IMR-90 (cell line): ENCODE measurements at regions not wholly inside any gene's neighbourhood (a gene's known extent, or its start where the extent isn't known, plus 50 kb on each side); places are given as distances from the start of the nearest gene placed in this dataset.

Source experiments
- ATAC-seq: fragments of 200-7000 bp; cut with Tn5 transposase; 2 replicates; pipeline ENCODE4 v1.9.1; 2020; ENCODE audit warnings: low read depth, mild to moderate bottlenecking, moderate library complexity
- BruUV-seq: library from RNA; stranded (reverse); fragments of 400-500 nt; replicated peaks from 2 replicates; lab custom pipeline; 2021; lab: Mats Ljungman, UMichigan
- CTCF ChIA-PET: fragments of 300-600 bp; formaldehyde crosslinking; extraction: SDS; loops from one replicate; lab custom pipeline; 2021; ENCODE audit warnings: antibody characterized with exemption; lab: Yijun Ruan, JAX
- POLR2A ChIA-PET: fragments of 300-600 bp; sonication (Branson Sonifier 250); formaldehyde crosslinking; loops from one replicate; lab custom pipeline; 2022; ENCODE audit warnings: antibody characterized with exemption; ENCODE audit not compliant: unreplicated experiment; lab: Charles Lee
- DNase-seq: peaks from one replicate; pipeline ENCODE4 v3.0.0; 2013
- H2AFZ ChIP-seq: replicated peaks from 2 replicates; pipeline ENCODE3; 2013; ENCODE audit warnings: low read length, mild to moderate bottlenecking; ENCODE audit not compliant: poor library complexity
- H2AK5ac ChIP-seq: 2 replicates; pipeline ENCODE4 v1.6.1; 2013; ENCODE audit warnings: low read depth, low read length, inconsistent platforms
- H2AK9ac ChIP-seq: replicated peaks from 2 replicates; pipeline ENCODE3; 2013; ENCODE audit warnings: mild to moderate bottlenecking, low read depth, low read length, moderate library complexity; ENCODE audit not compliant: poor library complexity
- H2BK120ac ChIP-seq: 2 replicates; pipeline ENCODE4 v1.6.1; 2013; ENCODE audit warnings: low read depth, low read length, inconsistent platforms
- H2BK15ac ChIP-seq: 3 replicates; pipeline ENCODE4 v1.6.1; 2013; ENCODE audit warnings: low read depth, low read length, inconsistent platforms
- H2BK20ac ChIP-seq: 2 replicates; pipeline ENCODE4 v1.6.1; 2013; ENCODE audit warnings: low read depth, mild to moderate bottlenecking, inconsistent platforms, low read length, moderate library complexity
- H2BK5ac ChIP-seq: 2 replicates; pipeline ENCODE4 v1.6.1; 2013; ENCODE audit warnings: mild to moderate bottlenecking, low read depth, low read length, inconsistent platforms; ENCODE audit not compliant: poor library complexity, severe bottlenecking
- H3K14ac ChIP-seq: replicated peaks from 2 replicates; pipeline ENCODE4 v1.6.1; 2013; ENCODE audit warnings: low read depth, low read length, inconsistent platforms
- H3K18ac ChIP-seq: 2 replicates; pipeline ENCODE4 v1.6.1; 2013; ENCODE audit warnings: low read depth, low read length, control low read depth
- H3K23ac ChIP-seq: 2 replicates; pipeline ENCODE4 v1.6.1; 2013; ENCODE audit warnings: low read depth, low read length, inconsistent platforms
- H3K27ac ChIP-seq: 2 replicates; pipeline ENCODE4 v1.5.1; 2013; ENCODE audit warnings: mild to moderate bottlenecking, control low read depth, low read length; ENCODE audit not compliant: insufficient read depth
- H3K27me3 ChIP-seq: 2 replicates; pipeline ENCODE4 v1.6.1; 2013; ENCODE audit warnings: low read length; ENCODE audit not compliant: control insufficient read depth, insufficient read depth
- H3K36me3 ChIP-seq: 2 replicates; pipeline ENCODE4 v1.6.1; 2013; ENCODE audit warnings: low read length, mixed read lengths; ENCODE audit not compliant: control insufficient read depth, insufficient read depth
- H3K4ac ChIP-seq: 2 replicates; pipeline ENCODE4 v1.6.1; 2013; ENCODE audit warnings: low read depth, low read length, inconsistent platforms
- H3K4me1 ChIP-seq: 2 replicates; pipeline ENCODE4 v1.6.1; 2013; ENCODE audit warnings: low read length, mixed read lengths; ENCODE audit not compliant: control insufficient read depth, insufficient read depth
- H3K4me2 ChIP-seq: 2 replicates; pipeline ENCODE4 v1.6.1; 2013; ENCODE audit warnings: low read depth, mild to moderate bottlenecking, control low read depth, low read length, moderate library complexity
- H3K4me3 ChIP-seq: 2 replicates; pipeline ENCODE4 v1.5.1; 2013; ENCODE audit warnings: low read depth, mild to moderate bottlenecking, control low read depth, low read length, moderate library complexity; ENCODE audit not compliant: insufficient read depth
- H3K56ac ChIP-seq: 2 replicates; pipeline ENCODE4 v1.6.1; 2013; ENCODE audit warnings: low read length, inconsistent platforms; ENCODE audit not compliant: insufficient read depth; ENCODE audit errors: extremely low read depth
- H3K79me1 ChIP-seq, 2 experiments: 2 replicates each; pipeline ENCODE4 v1.6.1; 2013; ENCODE audit warnings: low read length in 2 of 2, inconsistent platforms in 1 of 2, low read depth in 1 of 2
- H3K9ac ChIP-seq: 2 replicates; pipeline ENCODE4 v1.6.1; 2013; ENCODE audit warnings: low read depth, low read length, control low read depth
- H3K9me1 ChIP-seq: 2 replicates; pipeline ENCODE4 v1.6.1; 2013; ENCODE audit warnings: low read length, inconsistent platforms; ENCODE audit not compliant: insufficient read depth
- H3K9me3 ChIP-seq: 2 replicates; pipeline ENCODE4 v1.6.1; 2013; ENCODE audit warnings: low read length; ENCODE audit not compliant: control insufficient read depth, insufficient read depth
- H4K20me1 ChIP-seq: 2 replicates; pipeline ENCODE4 v1.6.1; 2013; ENCODE audit warnings: low read length, inconsistent platforms; ENCODE audit not compliant: insufficient read depth
- H4K5ac ChIP-seq: 2 replicates; pipeline ENCODE4 v1.6.1; 2013; ENCODE audit warnings: mild to moderate bottlenecking, low read depth, low read length, control low read depth
- H4K8ac ChIP-seq, 2 experiments: 2 replicates each; pipeline ENCODE4 v1.6.1; 2013; ENCODE audit warnings: low read depth in 2 of 2, low read length in 2 of 2, control low read depth in 1 of 2, inconsistent platforms in 1 of 2
- H4K91ac ChIP-seq: 2 replicates; pipeline ENCODE4 v1.6.1; 2013; ENCODE audit warnings: low read depth, low read length, inconsistent platforms; ENCODE audit not compliant: insufficient read depth
- BHLHE40 ChIP-seq: fragments of 150-350 bp; IDR thresholded peaks from 2 replicates; pipeline ENCODE4 v1.6.1; 2016; ENCODE audit warnings: mild to moderate bottlenecking, low read depth, low read length
- CEBPB ChIP-seq: IDR thresholded peaks from 2 replicates; pipeline ENCODE4 v1.6.1; 2012; ENCODE audit warnings: low read depth, low read length, improper control_type of control experiment
- CHD1 ChIP-seq: IDR thresholded peaks from 2 replicates; pipeline ENCODE4 v1.6.1; 2012; ENCODE audit warnings: low read depth, low read length, improper control_type of control experiment
- FOS ChIP-seq: fragments of 150-350 bp; IDR thresholded peaks from 2 replicates; pipeline ENCODE4 v1.6.1; 2016; ENCODE audit warnings: low read depth, low read length
- MAFK ChIP-seq: IDR thresholded peaks from 2 replicates; pipeline ENCODE4 v1.6.1; 2012; ENCODE audit warnings: low read depth, low read length, improper control_type of control experiment
- MAZ ChIP-seq: IDR thresholded peaks from 2 replicates; pipeline ENCODE4 v1.6.1; 2012; ENCODE audit warnings: low read depth, mild to moderate bottlenecking, low read length, improper control_type of control experiment, moderate library complexity, borderline replicate concordance
- MXI1 ChIP-seq: IDR thresholded peaks from 2 replicates; pipeline ENCODE4 v1.6.1; 2012; ENCODE audit warnings: low read depth, mild to moderate bottlenecking, low read length, moderate library complexity, borderline replicate concordance
- NFE2L2 ChIP-seq: fragments of 150-350 bp; IDR thresholded peaks from 2 replicates; pipeline ENCODE4 v1.6.1; 2016; ENCODE audit warnings: low read depth, mild to moderate bottlenecking, low read length
- RCOR1 ChIP-seq: IDR thresholded peaks from 2 replicates; pipeline ENCODE4 v1.6.1; 2012; ENCODE audit warnings: mild to moderate bottlenecking, low read length, improper control_type of control experiment; ENCODE audit not compliant: insufficient replicate concordance
- SMC3 ChIP-seq: fragments of 150-350 bp; IDR thresholded peaks from 2 replicates; pipeline ENCODE4 v1.6.1; 2016; ENCODE audit warnings: low read depth, mild to moderate bottlenecking, antibody characterized with exemption, low read length, moderate library complexity
- WGBS, 2 experiments: methylation state at CpG; one replicate each; pipeline versions ENCODE4 v1.1.5 to v1.1.7; 2013; ENCODE audit warnings: missing lambda C conversion rate in 2 of 2; ENCODE audit not compliant: insufficient read length in 1 of 2; ENCODE audit errors: extremely low coverage in 2 of 2; 5-methylcytosine and 5-hydroxymethylcytosine counted together
- dilution Hi-C: fragments of 300-500 bp; cut with HindIII; formaldehyde crosslinking; loops from one replicate; pipeline ENCODE4 v1.14.3; 2018; ENCODE audit warnings: low sequenced_read_pairs; ENCODE audit not compliant: unreplicated experiment
- in situ Hi-C: fragments of 300-500 bp; cut with MboI; formaldehyde crosslinking; loops from 3 replicates; pipeline ENCODE4 v1.14.3; 2019; ENCODE audit warnings: low sequenced_read_pairs, inconsistent platforms, mixed read lengths
- intact Hi-C: fragments of 100-400 bp; cut with micrococcal nuclease; formaldehyde crosslinking; loops from 2 replicates; pipeline ENCODE4 v1.10.0; 2022
- TF ChIP-seq, protein P1 (sequence below): conservative IDR thresholded peaks from 2 replicates; pipeline ENCODE4 v1.5.1; 2012; ENCODE audit warnings: mild to moderate bottlenecking, low read depth, low read length, improper control_type of control experiment
- TF ChIP-seq, protein P2 (sequence below): fragments of 150-350 bp; IDR thresholded peaks from 2 replicates; pipeline ENCODE4 v1.6.1; 2017; ENCODE audit warnings: mild to moderate bottlenecking, antibody characterized with exemption, low read length, low read depth
- TF ChIP-seq, protein P3 (sequence below): fragments of 150-350 bp; IDR thresholded peaks from 2 replicates; pipeline ENCODE4 v1.6.1; 2016; ENCODE audit warnings: low read depth, mild to moderate bottlenecking, low read length, moderate library complexity, borderline replicate concordance

DNA sequence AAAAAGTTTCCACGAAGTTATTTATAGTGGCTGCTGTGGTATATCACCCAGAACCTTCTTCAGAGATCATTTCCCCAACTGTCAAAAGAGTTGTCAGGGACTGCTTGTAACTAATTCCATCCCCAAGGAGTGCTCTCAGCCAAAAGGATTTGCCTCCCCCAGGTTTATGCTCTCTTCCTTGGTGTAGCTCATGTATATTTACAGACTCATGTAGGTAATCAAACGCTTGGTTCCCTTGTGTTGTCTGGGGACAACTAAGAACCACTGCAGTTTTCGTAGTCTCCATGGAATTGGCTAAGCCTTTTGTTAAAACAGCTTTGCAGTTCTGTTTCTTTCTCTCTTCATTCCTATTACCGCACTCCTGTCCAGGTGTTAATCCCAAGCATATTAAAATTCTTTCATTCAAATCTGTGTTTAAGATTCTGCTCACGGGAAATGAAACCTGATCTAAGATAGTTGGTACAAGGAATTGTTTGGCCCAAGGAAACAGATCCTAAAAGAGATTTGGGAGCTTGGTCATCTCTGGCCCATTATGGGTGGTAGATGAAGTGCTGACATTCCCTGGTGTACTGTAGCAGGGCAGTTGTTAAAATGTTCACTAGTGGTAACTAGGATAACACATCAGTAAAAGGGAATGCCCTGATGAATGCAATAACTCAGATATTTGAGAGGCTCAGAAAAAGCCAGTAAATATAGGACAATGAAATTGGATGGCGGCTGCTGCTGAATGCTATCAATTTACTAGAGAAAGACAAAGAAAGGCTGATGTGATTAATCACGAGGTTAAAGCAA, 361.3 kb upstream of the GBE1 start:
- no peak for ATAC-seq
- no peaks in the 10 kb centered on the region for H3K4me1 ChIP-seq
- H2BK20ac ChIP-seq = no peak overlapping the region
- no peak overlapping the region for H3K14ac ChIP-seq
- H3K4me3 ChIP-seq = no peak overlapping the region
- no peak overlapping the region for H3K18ac ChIP-seq
- WGBS, 2 experiments = no CpG with 5 or more reads among the region's 7 CpGs
- intact Hi-C loops (no loop called here), in situ Hi-C loops (no loop called here), dilution Hi-C loops (no loop called here)
- TF ChIP-seq, protein P1, sequence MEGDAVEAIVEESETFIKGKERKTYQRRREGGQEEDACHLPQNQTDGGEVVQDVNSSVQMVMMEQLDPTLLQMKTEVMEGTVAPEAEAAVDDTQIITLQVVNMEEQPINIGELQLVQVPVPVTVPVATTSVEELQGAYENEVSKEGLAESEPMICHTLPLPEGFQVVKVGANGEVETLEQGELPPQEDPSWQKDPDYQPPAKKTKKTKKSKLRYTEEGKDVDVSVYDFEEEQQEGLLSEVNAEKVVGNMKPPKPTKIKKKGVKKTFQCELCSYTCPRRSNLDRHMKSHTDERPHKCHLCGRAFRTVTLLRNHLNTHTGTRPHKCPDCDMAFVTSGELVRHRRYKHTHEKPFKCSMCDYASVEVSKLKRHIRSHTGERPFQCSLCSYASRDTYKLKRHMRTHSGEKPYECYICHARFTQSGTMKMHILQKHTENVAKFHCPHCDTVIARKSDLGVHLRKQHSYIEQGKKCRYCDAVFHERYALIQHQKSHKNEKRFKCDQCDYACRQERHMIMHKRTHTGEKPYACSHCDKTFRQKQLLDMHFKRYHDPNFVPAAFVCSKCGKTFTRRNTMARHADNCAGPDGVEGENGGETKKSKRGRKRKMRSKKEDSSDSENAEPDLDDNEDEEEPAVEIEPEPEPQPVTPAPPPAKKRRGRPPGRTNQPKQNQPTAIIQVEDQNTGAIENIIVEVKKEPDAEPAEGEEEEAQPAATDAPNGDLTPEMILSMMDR = no peak
- TF ChIP-seq, protein P2, sequence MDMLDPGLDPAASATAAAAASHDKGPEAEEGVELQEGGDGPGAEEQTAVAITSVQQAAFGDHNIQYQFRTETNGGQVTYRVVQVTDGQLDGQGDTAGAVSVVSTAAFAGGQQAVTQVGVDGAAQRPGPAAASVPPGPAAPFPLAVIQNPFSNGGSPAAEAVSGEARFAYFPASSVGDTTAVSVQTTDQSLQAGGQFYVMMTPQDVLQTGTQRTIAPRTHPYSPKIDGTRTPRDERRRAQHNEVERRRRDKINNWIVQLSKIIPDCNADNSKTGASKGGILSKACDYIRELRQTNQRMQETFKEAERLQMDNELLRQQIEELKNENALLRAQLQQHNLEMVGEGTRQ = no peak
- TF ChIP-seq CHD1 (no peak), SMC3 (no peak), MAZ (no peak), RCOR1 (no peak), MAFK (no peak), CEBPB (no peak), FOS (no peak), MXI1 (no peak), NFE2L2 (no peak), BHLHE40 (no peak)
- TF ChIP-seq, protein P3, sequence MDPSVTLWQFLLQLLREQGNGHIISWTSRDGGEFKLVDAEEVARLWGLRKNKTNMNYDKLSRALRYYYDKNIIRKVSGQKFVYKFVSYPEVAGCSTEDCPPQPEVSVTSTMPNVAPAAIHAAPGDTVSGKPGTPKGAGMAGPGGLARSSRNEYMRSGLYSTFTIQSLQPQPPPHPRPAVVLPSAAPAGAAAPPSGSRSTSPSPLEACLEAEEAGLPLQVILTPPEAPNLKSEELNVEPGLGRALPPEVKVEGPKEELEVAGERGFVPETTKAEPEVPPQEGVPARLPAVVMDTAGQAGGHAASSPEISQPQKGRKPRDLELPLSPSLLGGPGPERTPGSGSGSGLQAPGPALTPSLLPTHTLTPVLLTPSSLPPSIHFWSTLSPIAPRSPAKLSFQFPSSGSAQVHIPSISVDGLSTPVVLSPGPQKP = no peak
- H3K56ac ChIP-seq = no peak overlapping the region
- H2AFZ ChIP-seq = no peak overlapping the region
- no peak overlapping the region for H2BK120ac ChIP-seq
- no peak overlapping the region for H4K8ac ChIP-seq
- no peak overlapping the region for H3K9ac ChIP-seq
- H3K4me2 ChIP-seq = no peak overlapping the region
- no peaks in the 10 kb centered on the region for H3K9me1 ChIP-seq
- ChIA-PET CTCF (no interaction called here), POLR2A (no interaction called here)
- no peak overlapping the region for H4K5ac ChIP-seq
- H2AK9ac ChIP-seq = no peak overlapping the region
- no peak overlapping the region for H3K23ac ChIP-seq
- no peak overlapping the region for H2AK5ac ChIP-seq
- no peaks in the 10 kb centered on the region for H3K79me1 ChIP-seq
- H2BK5ac ChIP-seq = no peak overlapping the region
- H4K20me1 ChIP-seq = no peaks in the 10 kb centered on the region
- no peak for DNase-seq
- H3K9me3 ChIP-seq = no peaks in the 10 kb centered on the region
- no peak overlapping the region for H4K91ac ChIP-seq
- no peak overlapping the region for H3K27ac ChIP-seq
- BruUV-seq = no TSS peak
- H3K27me3 ChIP-seq = no peaks in the 10 kb centered on the region
- no peak overlapping the region for H2BK15ac ChIP-seq
- H3K36me3 ChIP-seq = no peaks in the 10 kb centered on the region
- H3K4ac ChIP-seq = no peak overlapping the region
